ENCODE measurements at regions not wholly inside any gene's neighbourhood (a gene's known extent, or its start where the extent isn't known, plus 50 kb on each side); places are given as distances from the start of the nearest gene placed in this dataset.

GRCh38 chr11:98829971-98830370 is 190.8 kb upstream of the CNTN5 start:
- Mint-ChIP-seq H3K4me3 (no peak overlapping the region), H3K36me3 (no peaks in the 10 kb centered on the region), H3K9me3 (ENCODE audit: low read depth) (peaks cover 20% of the 10 kb centered on the region), H3K27ac (no peak overlapping the region), H3K4me1 (no peaks in the 10 kb centered on the region), H3K27me3 (no peaks in the 10 kb centered on the region)
- CTCF ChIA-PET: no interaction called here
- no peak for ATAC-seq
- no peak for DNase-seq

- CTCF ChIA-PET: no interaction called here
- DNase-seq (no peak), ATAC-seq (no peak)
- H3K27me3 Mint-ChIP-seq: no peaks in the 10 kb centered on the region
- H3K27ac Mint-ChIP-seq: no peak overlapping the region
- no peaks in the 10 kb centered on the region for H3K4me1 Mint-ChIP-seq
- H3K36me3 Mint-ChIP-seq: no peaks in the 10 kb centered on the region
- H3K4me3 Mint-ChIP-seq: no peak overlapping the region
- peaks cover 11% of the 10 kb centered on the region for H3K9me3 Mint-ChIP-seq (ENCODE audit: low read depth)
Observed at GRCh38 chr11:98834776-98835175, 186.0 kb upstream of the CNTN5 start.

DNA sequence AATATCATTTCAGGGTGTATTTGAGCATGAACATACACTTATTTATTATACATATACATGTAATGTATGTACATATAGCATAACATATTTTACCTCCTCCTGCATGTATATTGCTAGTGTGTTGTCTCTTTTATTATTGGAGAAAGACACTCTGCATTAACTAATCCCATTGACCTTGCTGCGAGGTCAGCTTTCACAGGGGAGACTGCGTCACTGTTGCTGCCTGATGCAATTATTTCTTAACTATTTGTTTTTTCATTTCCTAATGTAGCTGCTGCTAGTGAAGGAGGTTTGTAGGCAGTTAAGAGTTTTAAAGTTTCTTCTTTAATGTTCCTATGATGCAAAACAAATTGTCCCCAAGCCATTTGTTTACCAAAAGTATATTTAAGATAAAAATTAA is 185.4 kb upstream of the CNTN5 start:
- Mint-ChIP-seq H3K9me3 (ENCODE audit: low read depth) (peaks cover 10% of the 10 kb centered on the region), H3K4me1 (no peaks in the 10 kb centered on the region), H3K4me3 (no peak overlapping the region), H3K27ac (no peak overlapping the region), H3K36me3 (no peaks in the 10 kb centered on the region), H3K27me3 (no peaks in the 10 kb centered on the region)
- CTCF ChIA-PET: no interaction called here
- no peak for ATAC-seq
- no peak for DNase-seq

DNA sequence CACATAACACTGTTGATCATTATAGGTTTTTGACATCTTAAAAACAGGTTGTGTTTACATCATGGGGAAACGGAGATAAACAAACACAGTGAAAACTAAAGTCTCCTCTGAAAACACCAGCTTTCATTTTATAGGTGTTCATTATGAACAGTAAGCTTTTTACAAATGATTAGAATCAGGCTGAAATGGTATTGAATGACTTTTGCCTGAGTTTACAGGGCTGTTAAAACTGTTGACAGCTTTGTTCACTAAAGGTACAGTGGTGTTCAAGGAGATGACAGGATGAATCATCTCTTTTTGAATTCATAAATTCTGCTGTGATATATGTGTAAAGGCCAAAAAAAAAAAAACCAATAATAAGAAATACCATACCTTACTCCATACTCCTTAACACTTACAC is 184.6 kb upstream of the CNTN5 start:
- peaks cover 10% of the 10 kb centered on the region for H3K9me3 Mint-ChIP-seq (ENCODE audit: low read depth)
- H3K4me1 Mint-ChIP-seq: no peaks in the 10 kb centered on the region
- no peak for DNase-seq
- H3K27me3 Mint-ChIP-seq: no peaks in the 10 kb centered on the region
- H3K36me3 Mint-ChIP-seq: no peaks in the 10 kb centered on the region
- CTCF ChIA-PET: no interaction called here
- H3K4me3 Mint-ChIP-seq: no peak overlapping the region
- ATAC-seq: no peak
- no peak overlapping the region for H3K27ac Mint-ChIP-seq

DNA sequence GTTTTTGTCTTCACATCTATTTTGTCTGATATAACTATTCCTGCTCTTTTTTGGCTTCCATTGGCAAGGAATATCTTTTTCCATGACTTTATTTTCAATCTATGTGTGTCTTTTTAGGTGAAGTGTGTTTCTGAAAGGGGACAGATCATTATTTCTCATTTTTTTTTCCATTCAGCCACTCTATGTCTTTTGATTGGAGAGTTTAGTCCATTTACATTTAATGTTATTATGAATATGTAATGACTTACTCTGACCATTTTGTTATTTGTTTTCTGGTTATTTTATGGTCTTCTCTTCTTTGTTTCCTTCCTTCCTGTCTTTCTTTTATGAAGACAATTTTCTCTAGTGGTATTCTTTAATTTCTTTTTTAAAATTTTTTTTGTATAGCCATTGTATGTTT is 178.6 kb upstream of the CNTN5 start:
- Mint-ChIP-seq H3K9me3 (ENCODE audit: low read depth) (peaks cover 6% of the 10 kb centered on the region), H3K27me3 (no peaks in the 10 kb centered on the region), H3K27ac (no peak overlapping the region), H3K4me3 (no peak overlapping the region), H3K4me1 (no peaks in the 10 kb centered on the region), H3K36me3 (no peaks in the 10 kb centered on the region)
- CTCF ChIA-PET: no interaction called here
- DNase-seq (no peak), ATAC-seq (no peak)

DNA sequence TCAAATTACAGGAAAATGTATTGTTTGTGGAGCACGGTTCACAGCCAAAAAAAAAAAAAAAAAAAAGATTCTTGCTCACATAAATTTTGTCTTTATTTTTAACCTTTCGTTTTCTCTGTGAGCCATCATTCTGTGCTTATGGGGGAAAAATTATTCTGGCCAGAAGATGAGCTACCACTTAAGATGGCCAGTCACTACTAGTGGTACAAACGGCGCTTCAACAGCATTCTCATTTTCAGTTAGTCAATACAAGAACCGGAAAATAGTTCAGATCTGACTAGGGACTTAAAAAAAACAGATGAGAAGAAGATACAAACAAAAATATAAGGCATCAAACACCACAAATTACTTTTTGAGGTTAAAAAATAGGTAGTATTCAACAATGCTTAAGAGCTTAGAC is 158.6 kb upstream of the CNTN5 start:
- no peak for DNase-seq
- H3K27me3 Mint-ChIP-seq: no peaks in the 10 kb centered on the region
- ATAC-seq: no peak
- H3K36me3 Mint-ChIP-seq: no peaks in the 10 kb centered on the region
- CTCF ChIA-PET: no interaction called here
- peaks cover 2% of the 10 kb centered on the region for H3K9me3 Mint-ChIP-seq (ENCODE audit: low read depth)
- no peaks in the 10 kb centered on the region for H3K4me1 Mint-ChIP-seq
- H3K27ac Mint-ChIP-seq: no peak overlapping the region
- no peak overlapping the region for H3K4me3 Mint-ChIP-seq

DNA sequence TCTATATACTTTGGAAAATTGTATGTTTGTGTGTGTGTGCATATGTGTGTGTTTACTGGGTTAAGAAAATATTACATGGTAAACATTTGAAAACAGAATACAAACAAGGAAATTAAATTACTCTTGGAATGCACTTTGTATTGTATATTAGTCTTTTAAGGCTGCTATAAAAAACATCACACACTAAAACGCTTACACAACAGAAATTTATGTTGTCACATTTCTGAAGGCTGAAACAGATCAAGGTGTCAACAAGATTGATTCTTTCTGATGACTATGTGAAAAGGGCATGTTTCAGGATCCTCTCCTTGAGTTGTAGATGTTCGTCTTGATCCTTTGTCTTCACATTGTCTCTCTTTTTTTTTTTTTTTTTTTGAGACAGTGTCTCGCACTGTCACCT is 149.1 kb upstream of the CNTN5 start:
- ATAC-seq: no peak
- H3K27ac Mint-ChIP-seq: no peak overlapping the region
- no peaks in the 10 kb centered on the region for H3K4me1 Mint-ChIP-seq
- no peaks in the 10 kb centered on the region for H3K36me3 Mint-ChIP-seq
- H3K4me3 Mint-ChIP-seq: no peak overlapping the region
- no peaks in the 10 kb centered on the region for H3K27me3 Mint-ChIP-seq
- DNase-seq: no peak
- CTCF ChIA-PET: no interaction called here
- H3K9me3 Mint-ChIP-seq (ENCODE audit: low read depth): peaks cover 6% of the 10 kb centered on the region

- Mint-ChIP-seq H3K4me1 (no peaks in the 10 kb centered on the region), H3K27ac (no peak overlapping the region), H3K36me3 (no peaks in the 10 kb centered on the region), H3K4me3 (no peak overlapping the region), H3K27me3 (no peaks in the 10 kb centered on the region), H3K9me3 (ENCODE audit: low read depth) (peaks cover 3% of the 10 kb centered on the region)
- CTCF ChIA-PET: no interaction called here
- no peak for DNase-seq
- ATAC-seq: no peak
Observed at GRCh38 chr11:98874050-98874449, 146.7 kb upstream of the CNTN5 start.

DNA sequence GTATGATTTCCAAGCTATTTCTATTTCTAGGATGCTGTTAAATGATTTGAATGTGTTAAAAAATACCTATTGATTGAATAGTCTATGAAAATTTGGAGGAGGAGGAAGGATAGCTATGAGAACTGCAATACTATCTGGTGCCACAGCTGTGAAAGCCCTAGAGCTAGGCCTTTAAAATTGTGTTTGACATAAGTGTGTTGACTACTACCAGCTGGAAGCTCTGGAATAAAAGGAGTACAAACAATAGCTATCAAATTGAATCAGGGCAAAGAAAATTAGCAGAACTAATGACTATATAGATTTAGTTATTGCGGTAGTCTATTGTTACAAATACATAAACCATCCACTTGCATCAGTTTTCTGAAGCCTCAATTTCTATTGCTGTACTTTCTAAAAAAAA is 124.8 kb upstream of the CNTN5 start:
- CTCF ChIA-PET: no interaction called here
- H3K36me3 Mint-ChIP-seq: no peaks in the 10 kb centered on the region
- H3K4me3 Mint-ChIP-seq: no peak overlapping the region
- H3K27ac Mint-ChIP-seq: no peak overlapping the region
- H3K4me1 Mint-ChIP-seq: no peaks in the 10 kb centered on the region
- H3K9me3 Mint-ChIP-seq (ENCODE audit: low read depth): peaks cover 9% of the 10 kb centered on the region
- H3K27me3 Mint-ChIP-seq: no peaks in the 10 kb centered on the region
- DNase-seq (no peak), ATAC-seq (no peak)

DNA sequence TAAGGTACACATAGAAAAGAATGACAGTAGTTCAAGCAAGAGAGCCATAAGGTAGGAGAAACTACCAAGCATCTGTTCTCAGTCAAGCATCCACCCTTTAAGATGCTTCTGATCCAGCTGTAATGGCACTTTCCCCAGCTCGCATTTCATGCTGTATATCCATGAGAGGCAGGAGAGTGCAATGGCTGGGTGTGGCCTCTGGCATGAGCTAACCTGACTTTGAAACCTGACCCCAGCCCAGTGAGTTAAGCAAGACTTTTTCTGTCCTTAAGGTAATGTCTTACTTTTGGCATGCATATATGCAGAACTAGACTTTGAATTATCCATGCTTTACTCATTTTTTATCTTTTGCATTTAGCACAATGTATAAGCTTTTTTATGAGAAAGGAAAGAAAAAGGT is 79.8 kb upstream of the CNTN5 start:
- Mint-ChIP-seq H3K27me3 (no peaks in the 10 kb centered on the region), H3K4me3 (no peak overlapping the region), H3K4me1 (no peaks in the 10 kb centered on the region), H3K36me3 (no peaks in the 10 kb centered on the region), H3K27ac (no peak overlapping the region), H3K9me3 (ENCODE audit: low read depth) (no peaks in the 10 kb centered on the region)
- no peak for ATAC-seq
- DNase-seq: no peak
- CTCF ChIA-PET: no interaction called here

DNA sequence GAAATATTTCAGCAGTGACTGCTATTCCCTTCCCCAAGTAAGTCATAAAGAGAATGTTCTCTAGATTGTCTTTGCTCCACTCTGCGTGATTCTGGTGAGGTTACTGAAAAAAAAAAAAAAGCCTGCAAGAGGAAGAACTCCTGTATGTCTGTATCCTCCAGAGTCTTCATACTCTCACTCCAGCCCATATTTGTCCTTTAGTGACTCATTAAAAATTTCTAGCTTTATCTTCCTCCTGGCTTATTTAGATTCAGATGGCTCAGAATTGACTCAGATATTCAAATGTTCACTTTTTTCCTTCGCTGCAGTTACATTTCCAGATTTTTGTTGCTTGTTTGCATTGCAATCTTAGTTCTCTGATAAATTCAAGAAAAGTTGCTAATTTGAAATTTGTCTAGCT is 76.3 kb upstream of the CNTN5 start:
- H3K4me3 Mint-ChIP-seq: no peak overlapping the region
- no peak for ATAC-seq
- CTCF ChIA-PET: interaction anchor here (1.1 kb wide), 1 partner anchor 10 kb away, joined by 4 read pairs; no protein-coding TSS in a partner anchor
- no peaks in the 10 kb centered on the region for H3K27me3 Mint-ChIP-seq
- H3K9me3 Mint-ChIP-seq (ENCODE audit: low read depth): no peaks in the 10 kb centered on the region
- no peaks in the 10 kb centered on the region for H3K4me1 Mint-ChIP-seq
- no peak overlapping the region for H3K27ac Mint-ChIP-seq
- DNase-seq: no peak
- no peaks in the 10 kb centered on the region for H3K36me3 Mint-ChIP-seq

GRCh38 chr11:98952107-98952506 is 68.6 kb upstream of the CNTN5 start:
- Mint-ChIP-seq H3K36me3 (no peaks in the 10 kb centered on the region), H3K9me3 (ENCODE audit: low read depth) (no peaks in the 10 kb centered on the region), H3K27ac (no peak overlapping the region), H3K27me3 (no peaks in the 10 kb centered on the region), H3K4me3 (no peak overlapping the region), H3K4me1 (no peaks in the 10 kb centered on the region)
- no peak for DNase-seq
- CTCF ChIA-PET: no interaction called here
- ATAC-seq: no peak

GRCh38 chr11:98955551-98955950 is 65.2 kb upstream of the CNTN5 start:
- Mint-ChIP-seq H3K9me3 (ENCODE audit: low read depth) (no peaks in the 10 kb centered on the region), H3K4me1 (no peaks in the 10 kb centered on the region), H3K4me3 (no peak overlapping the region), H3K27ac (no peak overlapping the region), H3K27me3 (no peaks in the 10 kb centered on the region), H3K36me3 (no peaks in the 10 kb centered on the region)
- DNase-seq (no peak), ATAC-seq (no peak)
- CTCF ChIA-PET: interaction anchor here (1.6 kb wide), 1 partner anchor 11 kb away, joined by 4 read pairs; no protein-coding TSS in a partner anchor

DNA sequence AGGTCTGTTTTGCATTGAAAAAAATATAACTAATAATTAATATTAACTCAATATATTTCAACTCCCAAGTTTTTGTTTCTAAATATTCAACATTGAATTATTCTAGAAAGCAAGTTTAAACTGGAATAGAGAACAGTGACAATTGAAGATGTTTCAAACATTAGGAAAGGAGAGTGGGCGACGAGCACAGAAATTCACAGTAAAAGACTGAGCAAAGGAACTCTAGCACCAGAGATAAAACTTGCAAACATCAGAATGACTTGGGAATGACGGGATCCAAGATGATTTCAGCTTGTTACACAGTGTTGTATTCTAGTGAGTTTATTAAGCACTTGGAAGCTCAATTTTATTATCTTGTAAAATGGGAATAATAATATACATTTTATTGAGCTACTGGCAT is 56.6 kb upstream of the CNTN5 start:
- DNase-seq (no peak), ATAC-seq (no peak)
- Mint-ChIP-seq H3K36me3 (no peaks in the 10 kb centered on the region), H3K27ac (no peak overlapping the region), H3K9me3 (ENCODE audit: low read depth) (peaks cover 6% of the 10 kb centered on the region), H3K27me3 (no peaks in the 10 kb centered on the region), H3K4me1 (no peaks in the 10 kb centered on the region), H3K4me3 (no peak overlapping the region)
- CTCF ChIA-PET: no interaction called here

- no peak overlapping the region for H3K27ac Mint-ChIP-seq
- no peaks in the 10 kb centered on the region for H3K4me1 Mint-ChIP-seq
- ATAC-seq: no peak
- no peak for DNase-seq
- H3K27me3 Mint-ChIP-seq: no peaks in the 10 kb centered on the region
- no peaks in the 10 kb centered on the region for H3K36me3 Mint-ChIP-seq
- H3K9me3 Mint-ChIP-seq (ENCODE audit: low read depth): peaks cover 6% of the 10 kb centered on the region
- CTCF ChIA-PET: no interaction called here
- no peak overlapping the region for H3K4me3 Mint-ChIP-seq
Observed at GRCh38 chr11:98965358-98965757, 55.4 kb upstream of the CNTN5 start.

All from activated CD8-positive, alpha-beta memory T cell treated with anti-CD3 and anti-CD28 coated beads, Interleukin-2, amount 10 ng/mL, durations not matched to agents 7 days and 5 days (primary cell).